M059J (cell line): ENCODE measurements at regions not wholly inside any gene's neighbourhood (a gene's known extent, or its start where the extent isn't known, plus 50 kb on each side); places are given as distances from the start of the nearest gene placed in this dataset.
A peak's percentile ranks its signal among the peaks of the same experiment; 100 is the strongest.

Source experiments
- DNase-seq: peaks from one replicate; pipeline ENCODE4 v3.0.0-alpha.2; 2012; ENCODE audit warnings: low read depth

GRCh38 chr13:106981051-106981450 lies 413.1 kb upstream of the ARGLU1 start:
- no peak for DNase-seq

GRCh38 chr13:106967391-106967790 lies 399.5 kb upstream of the ARGLU1 start:
- no peak for DNase-seq

- DNase-seq: no peak
Observed at GRCh38 chr13:106963151-106963550, 395.2 kb upstream of the ARGLU1 start.

- DNase-seq: no peak
Observed at GRCh38 chr13:106961651-106962050, 393.7 kb upstream of the ARGLU1 start.

- DNase-seq: no peak
Observed at GRCh38 chr13:106961216-106961615, 393.3 kb upstream of the ARGLU1 start.

GRCh38 chr13:106958621-106959048 lies 390.7 kb upstream of the ARGLU1 start:
- DNase-seq: no peak

GRCh38 chr13:106942563-106942962 lies 374.6 kb upstream of the ARGLU1 start:
- DNase-seq: no peak

GRCh38 chr13:106941779-106942178 lies 373.8 kb upstream of the ARGLU1 start:
- DNase-seq: no peak

- DNase-seq: no peak
Observed at GRCh38 chr13:106927421-106927820, 359.5 kb upstream of the ARGLU1 start.

- no peak for DNase-seq
Observed at GRCh38 chr13:106922384-106922783, 354.4 kb upstream of the ARGLU1 start.

- DNase-seq: no peak
Observed at GRCh38 chr13:106919638-106920037, 351.7 kb upstream of the ARGLU1 start.

GRCh38 chr13:106919133-106919532 lies 351.2 kb upstream of the ARGLU1 start:
- no peak for DNase-seq

GRCh38 chr13:106918557-106918860 lies 350.6 kb upstream of the ARGLU1 start:
- DNase-seq: no peak

GRCh38 chr13:106917673-106918556 lies 350.0 kb upstream of the ARGLU1 start:
- peak; percentile 48 for DNase-seq

GRCh38 chr13:106917024-106917571 lies 349.2 kb upstream of the ARGLU1 start:
- DNase-seq: no peak

- no peak for DNase-seq
Observed at GRCh38 chr13:106916329-106916976, 348.5 kb upstream of the ARGLU1 start.

- no peak for DNase-seq
Observed at GRCh38 chr13:106915146-106915545, 347.2 kb upstream of the ARGLU1 start.

GRCh38 chr13:106911627-106912026 lies 343.7 kb upstream of the ARGLU1 start:
- DNase-seq: peak; percentile 3

GRCh38 chr13:106911020-106911419 lies 343.1 kb upstream of the ARGLU1 start:
- no peak for DNase-seq

GRCh38 chr13:106906426-106906996 lies 338.6 kb upstream of the ARGLU1 start:
- DNase-seq: no peak

GRCh38 chr13:106905380-106906162 lies 337.6 kb upstream of the ARGLU1 start:
- no peak for DNase-seq

GRCh38 chr13:106899442-106899841 lies 331.5 kb upstream of the ARGLU1 start:
- no peak for DNase-seq
